ENCODE measurements at regions not wholly inside any gene's neighbourhood (a gene's known extent, or its start where the extent isn't known, plus 50 kb on each side); places are given as distances from the start of the nearest gene placed in this dataset.
"Not testable (repeated sequence)": the region's sequence is repeated elsewhere in the genome, so short reads cannot be mapped to it uniquely, and the experiment has no call there.

DNA sequence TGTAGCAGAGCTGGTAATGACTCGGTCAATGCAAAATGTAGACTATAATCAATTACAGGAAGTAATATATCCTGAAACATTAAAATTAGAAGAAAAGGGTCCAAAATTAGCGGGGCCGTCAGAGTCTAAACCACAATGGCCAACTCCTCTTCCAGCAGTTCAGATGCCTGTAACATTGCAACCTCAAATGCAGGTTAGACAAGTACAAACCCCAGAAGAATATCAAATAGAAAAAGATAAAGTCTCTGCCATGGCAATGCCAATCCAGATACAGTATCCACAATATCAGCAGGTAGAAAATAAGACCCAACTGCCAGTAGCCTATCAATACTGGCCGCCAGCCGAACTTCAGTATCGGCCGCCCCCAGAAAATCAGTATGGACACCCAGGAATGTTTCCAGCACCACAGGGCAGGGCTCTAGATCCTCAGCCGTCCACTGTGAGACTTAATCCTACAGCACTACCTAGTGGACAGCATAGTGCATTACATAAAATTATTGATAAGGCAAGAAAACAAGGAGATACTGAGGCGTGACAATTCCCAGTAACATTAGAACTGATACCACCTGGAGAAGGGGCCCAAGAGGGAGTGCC, 158.4 kb downstream of the GPX5 start:
- peak; percentile 56 for DNase-seq (ENCODE audit: low read depth)
- TF ChIP-seq, protein P1, sequence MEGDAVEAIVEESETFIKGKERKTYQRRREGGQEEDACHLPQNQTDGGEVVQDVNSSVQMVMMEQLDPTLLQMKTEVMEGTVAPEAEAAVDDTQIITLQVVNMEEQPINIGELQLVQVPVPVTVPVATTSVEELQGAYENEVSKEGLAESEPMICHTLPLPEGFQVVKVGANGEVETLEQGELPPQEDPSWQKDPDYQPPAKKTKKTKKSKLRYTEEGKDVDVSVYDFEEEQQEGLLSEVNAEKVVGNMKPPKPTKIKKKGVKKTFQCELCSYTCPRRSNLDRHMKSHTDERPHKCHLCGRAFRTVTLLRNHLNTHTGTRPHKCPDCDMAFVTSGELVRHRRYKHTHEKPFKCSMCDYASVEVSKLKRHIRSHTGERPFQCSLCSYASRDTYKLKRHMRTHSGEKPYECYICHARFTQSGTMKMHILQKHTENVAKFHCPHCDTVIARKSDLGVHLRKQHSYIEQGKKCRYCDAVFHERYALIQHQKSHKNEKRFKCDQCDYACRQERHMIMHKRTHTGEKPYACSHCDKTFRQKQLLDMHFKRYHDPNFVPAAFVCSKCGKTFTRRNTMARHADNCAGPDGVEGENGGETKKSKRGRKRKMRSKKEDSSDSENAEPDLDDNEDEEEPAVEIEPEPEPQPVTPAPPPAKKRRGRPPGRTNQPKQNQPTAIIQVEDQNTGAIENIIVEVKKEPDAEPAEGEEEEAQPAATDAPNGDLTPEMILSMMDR (IDR thresholded peaks at IDR 0.05; ENCODE audit: insufficient read depth, low read length), result peak; percentile 61
- H3K4me3 ChIP-seq (ENCODE audit: low read depth, low read length), result no peak overlapping the region

- peak; percentile 50 for DNase-seq (ENCODE audit: low read depth)
- H3K4me3 ChIP-seq (ENCODE audit: low read depth, low read length), result peak overlapping the region; percentile 31
Measured at GRCh38 chr6:28685960-28686359, 160.3 kb downstream of the GPX5 start.

DNA sequence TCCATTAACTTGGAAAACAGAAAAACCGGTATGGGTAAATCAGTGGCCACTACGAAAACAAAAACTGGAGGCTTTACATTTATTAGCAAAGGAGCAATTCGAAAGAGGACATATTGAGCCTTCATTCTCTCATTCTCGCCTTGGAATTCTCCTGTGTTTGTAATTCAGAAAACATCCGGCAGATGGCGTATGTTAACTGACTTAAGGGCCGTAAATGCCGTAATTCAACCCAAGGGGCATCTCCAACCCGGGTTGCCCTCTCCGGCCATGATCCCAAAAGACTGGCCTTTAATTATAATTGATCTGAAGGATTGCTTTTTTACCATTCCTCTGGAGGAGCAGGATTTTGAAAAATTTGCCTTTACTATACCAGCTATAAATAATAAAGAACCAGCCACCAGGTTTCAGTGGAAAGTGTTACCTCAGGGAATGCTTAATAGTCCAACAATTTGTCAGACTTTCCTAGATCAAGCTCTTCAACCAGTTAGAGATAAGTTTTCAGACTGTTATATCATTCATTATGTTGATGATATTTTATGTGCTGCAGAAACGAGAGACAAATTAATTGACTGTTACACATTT, 160.9 kb downstream of the GPX5 start:
- H3K4me3 ChIP-seq (ENCODE audit: low read depth, low read length), result peak overlapping the region; percentile 31
- peak; percentile 84 for DNase-seq (ENCODE audit: low read depth)

GRCh38 chr6:28687309-28687981, 161.8 kb downstream of the GPX5 start:
- H3K4me3 ChIP-seq (ENCODE audit: low read depth, low read length); DNase-seq (ENCODE audit: low read depth): not testable (repeated sequence)

More for the DNA sequence above, 160.9 kb downstream of the GPX5 start:
- TF ChIP-seq, protein P1 (IDR thresholded peaks at IDR 0.05; ENCODE audit: insufficient read depth, low read length), result peak; percentile 63

DNA sequence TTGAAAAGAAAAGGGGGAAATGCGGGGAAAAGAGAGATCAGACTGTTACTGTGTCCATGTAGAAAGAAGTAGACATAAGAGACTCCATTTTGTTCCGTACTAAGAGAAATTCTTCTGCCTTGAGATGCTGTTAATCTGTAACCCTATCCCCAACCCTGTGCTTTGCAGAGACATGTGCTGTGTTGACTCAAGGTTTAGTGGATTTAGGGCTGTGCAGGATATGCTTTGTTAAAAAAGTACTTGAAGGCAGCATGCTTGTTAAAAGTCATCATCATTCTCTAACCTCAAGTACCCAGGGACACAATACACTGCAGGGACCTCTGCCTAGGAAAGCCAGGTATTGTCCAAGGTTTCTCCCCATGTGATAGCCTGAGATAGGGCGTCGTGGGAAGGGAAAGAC, 166.3 kb downstream of the GPX5 start:
- not testable (repeated sequence) for DNase-seq (ENCODE audit: low read depth); H3K4me3 ChIP-seq (ENCODE audit: low read depth, low read length)

GRCh38 chr6:28693033-28693750, 167.5 kb downstream of the GPX5 start:
- no peak for DNase-seq (ENCODE audit: low read depth)
- H3K4me3 ChIP-seq (ENCODE audit: low read depth, low read length), result no peak overlapping the region
- TF ChIP-seq, protein P1 (IDR thresholded peaks at IDR 0.05; ENCODE audit: insufficient read depth, low read length), result no peak

- TF ChIP-seq, protein P1 (IDR thresholded peaks at IDR 0.05; ENCODE audit: insufficient read depth, low read length), result no peak
- H3K4me3 ChIP-seq (ENCODE audit: low read depth, low read length), result no peak overlapping the region
- DNase-seq (ENCODE audit: low read depth), result no peak
Measured at GRCh38 chr6:28693751-28694443, 168.2 kb downstream of the GPX5 start.

GRCh38 chr6:28695715-28696114, 170.0 kb downstream of the GPX5 start:
- TF ChIP-seq, protein P1 (IDR thresholded peaks at IDR 0.05; ENCODE audit: insufficient read depth, low read length), result no peak
- DNase-seq (ENCODE audit: low read depth), result peak; percentile 25
- no peak overlapping the region for H3K4me3 ChIP-seq (ENCODE audit: low read depth, low read length)
